H9 (cell line): ENCODE measurements at regions not wholly inside any gene's neighbourhood (a gene's known extent, or its start where the extent isn't known, plus 50 kb on each side); places are given as distances from the start of the nearest gene placed in this dataset.

Experiments
- DNase-seq: peaks from one replicate; pipeline ENCODE4 v3.0.0-alpha.2; 2017
- H2AFZ ChIP-seq: one replicate; pipeline ENCODE4 v1.6.1; 2013; ENCODE audit warnings: mild to moderate bottlenecking, low read length, control low read depth, moderate library complexity
- H2AK5ac ChIP-seq: 2 replicates; pipeline ENCODE4 v1.6.1; 2013; ENCODE audit warnings: low read length, control low read depth, mixed read lengths; ENCODE audit not compliant: insufficient read length
- H2BK120ac ChIP-seq: one replicate; pipeline ENCODE4 v1.6.1; 2013; ENCODE audit warnings: low read depth, mild to moderate bottlenecking, low read length, control low read depth, inconsistent platforms; ENCODE audit not compliant: poor library complexity, severe bottlenecking
- H2BK12ac ChIP-seq: 2 replicates; pipeline ENCODE4 v1.6.1; 2013; ENCODE audit warnings: low read length, control low read depth, mixed read lengths, low read depth; ENCODE audit not compliant: insufficient read length
- H2BK15ac ChIP-seq: 2 replicates; pipeline ENCODE4 v1.6.1; 2013; ENCODE audit warnings: low read depth, low read length, control low read depth
- H2BK20ac ChIP-seq: one replicate; pipeline ENCODE4 v1.6.1; 2013; ENCODE audit warnings: low read depth, mild to moderate bottlenecking, low read length, control low read depth, inconsistent platforms; ENCODE audit not compliant: poor library complexity, severe bottlenecking
- H2BK5ac ChIP-seq: 2 replicates; pipeline ENCODE4 v1.6.1; 2013; ENCODE audit warnings: low read length, control low read depth, mixed read lengths; ENCODE audit not compliant: insufficient read length
- H3K14ac ChIP-seq: 2 replicates; pipeline ENCODE4 v1.6.1; 2013; ENCODE audit warnings: low read length, control low read depth; ENCODE audit not compliant: insufficient read depth
- H3K18ac ChIP-seq: 2 replicates; pipeline ENCODE4 v1.6.1; 2013; ENCODE audit warnings: low read depth, mild to moderate bottlenecking, mixed read lengths, low read length, control low read depth; ENCODE audit not compliant: insufficient read length
- H3K23ac ChIP-seq: 2 replicates; pipeline ENCODE4 v1.6.1; 2013; ENCODE audit warnings: low read length, control low read depth, mixed read lengths, low read depth; ENCODE audit not compliant: insufficient read length
- H3K23me2 ChIP-seq: 2 replicates; pipeline ENCODE4 v1.6.1; 2013; ENCODE audit warnings: low read depth, mild to moderate bottlenecking, mixed read lengths, low read length, control low read depth; ENCODE audit not compliant: insufficient read length, poor library complexity, severe bottlenecking
- H3K27ac ChIP-seq: 2 replicates; pipeline ENCODE4 v1.5.1; 2013; ENCODE audit warnings: low read length, control low read depth, mixed read lengths, low read depth; ENCODE audit not compliant: insufficient read length
- H3K27me3 ChIP-seq: 2 replicates; pipeline ENCODE4 v1.6.1; 2013; ENCODE audit warnings: low read length, control low read depth, inconsistent platforms; ENCODE audit not compliant: insufficient read depth
- H3K4ac ChIP-seq: 2 replicates; pipeline ENCODE4 v1.6.1; 2013; ENCODE audit warnings: low read depth, mild to moderate bottlenecking, control low read depth, inconsistent platforms, low read length, moderate library complexity
- H3K4me1 ChIP-seq: 2 replicates; pipeline ENCODE4 v1.6.1; 2013; ENCODE audit warnings: low read length, control low read depth, inconsistent platforms; ENCODE audit not compliant: insufficient read depth
- H3K4me2 ChIP-seq: 2 replicates; pipeline ENCODE4 v1.6.1; 2013; ENCODE audit warnings: low read length, control low read depth, mixed read lengths; ENCODE audit not compliant: insufficient read length, insufficient read depth
- H3K56ac ChIP-seq: 2 replicates; pipeline ENCODE4 v1.6.1; 2013; ENCODE audit warnings: low read depth, mild to moderate bottlenecking, mixed read lengths, low read length, control low read depth; ENCODE audit not compliant: insufficient read length
- H3K79me1 ChIP-seq: 2 replicates; pipeline ENCODE4 v1.6.1; 2013; ENCODE audit warnings: low read depth, mild to moderate bottlenecking, moderate library complexity, low read length, control low read depth, inconsistent platforms; ENCODE audit not compliant: insufficient read depth, poor library complexity, severe bottlenecking
- H3K79me2 ChIP-seq: 2 replicates; pipeline ENCODE4 v1.6.1; 2013; ENCODE audit warnings: low read length, control low read depth, inconsistent platforms; ENCODE audit not compliant: insufficient read depth
- H3K9ac ChIP-seq: 2 replicates; pipeline ENCODE4 v1.6.1; 2013; ENCODE audit warnings: low read length, control low read depth, mixed read lengths; ENCODE audit not compliant: insufficient read length; ENCODE audit errors: extremely low read depth
- H3K9me3 ChIP-seq: one replicate; pipeline ENCODE4 v1.6.1; 2013; ENCODE audit warnings: low read depth, low read length, inconsistent platforms; ENCODE audit not compliant: control insufficient read depth
- H3T11ph ChIP-seq: one replicate; pipeline ENCODE4 v1.6.1; 2013; ENCODE audit warnings: mild to moderate bottlenecking, low read length, control low read depth, inconsistent platforms
- H4K20me1 ChIP-seq: one replicate; pipeline ENCODE4 v1.6.1; 2013; ENCODE audit not compliant: control insufficient read depth, insufficient read length, insufficient read depth
- H4K5ac ChIP-seq: 2 replicates; pipeline ENCODE4 v1.6.1; 2013; ENCODE audit warnings: low read depth, mild to moderate bottlenecking, mixed read lengths, low read length, control low read depth; ENCODE audit not compliant: insufficient read length
- H4K8ac ChIP-seq: replicated peaks from 2 replicates; pipeline ENCODE4 v1.6.1; 2013; ENCODE audit warnings: low read length, control low read depth, mixed read lengths, low read depth; ENCODE audit not compliant: insufficient read length
- H4K91ac ChIP-seq: 2 replicates; pipeline ENCODE4 v1.6.1; 2013; ENCODE audit warnings: low read depth, mild to moderate bottlenecking, moderate library complexity, mixed read lengths, low read length, control low read depth; ENCODE audit not compliant: insufficient read length
- H3K27ac Mint-ChIP-seq, 3 experiments: 2 replicates in 2 of 3; 3 replicates in 1 of 3; pipeline ENCODE4 v1.8.0; 2020 to 2021; ENCODE audit warnings: mixed read lengths in 3 of 3, mild to moderate bottlenecking in 1 of 3, moderate library complexity in 1 of 3
- H3K27me3 Mint-ChIP-seq: 2 replicates; pipeline ENCODE4 v1.8.0; 2021; ENCODE audit warnings: low read depth, mild to moderate bottlenecking, moderate library complexity, mixed read lengths
- H3K36me3 Mint-ChIP-seq, 3 experiments: 2 replicates in 2 of 3; 3 replicates in 1 of 3; pipeline ENCODE4 v1.8.0; 2020 to 2021; ENCODE audit warnings: low read depth in 3 of 3, mixed read lengths in 3 of 3; ENCODE audit not compliant: insufficient read depth in 1 of 3
- H3K4me1 Mint-ChIP-seq, 2 experiments: 2 replicates each; pipeline ENCODE4 v1.8.0; 2020; ENCODE audit warnings: mixed read lengths in 2 of 2
- H3K4me3 Mint-ChIP-seq, 2 experiments: 2 replicates in 1 of 2; 3 replicates in 1 of 2; pipeline ENCODE4 v1.8.0; 2020 to 2021; ENCODE audit warnings: mild to moderate bottlenecking in 2 of 2, mixed read lengths in 2 of 2, moderate library complexity in 1 of 2
- H3K9me3 Mint-ChIP-seq, 2 experiments: 2 replicates in 1 of 2; 3 replicates in 1 of 2; pipeline ENCODE4 v1.8.0; 2020; ENCODE audit warnings: mild to moderate bottlenecking in 2 of 2, mixed read lengths in 2 of 2, moderate library complexity in 1 of 2
- WGBS: extraction: QIAGEN DNeasy Blood & Tissue Kit; methylation state at CpG from one replicate; pipeline ENCODE4 v1.1.7; 2013; ENCODE audit warnings: missing lambda C conversion rate, low lambda C conversion rate, mixed read lengths; ENCODE audit not compliant: insufficient read length; ENCODE audit errors: extremely low coverage; 5-methylcytosine and 5-hydroxymethylcytosine counted together
- TF ChIP-seq, protein P1 (sequence below): fragments of 200-600 bp; sonication (generic); conservative IDR thresholded peaks from 3 replicates; pipeline ENCODE4 v1.8.0; 2021; ENCODE audit warnings: antibody characterized with exemption, mild to moderate bottlenecking

DNA sequence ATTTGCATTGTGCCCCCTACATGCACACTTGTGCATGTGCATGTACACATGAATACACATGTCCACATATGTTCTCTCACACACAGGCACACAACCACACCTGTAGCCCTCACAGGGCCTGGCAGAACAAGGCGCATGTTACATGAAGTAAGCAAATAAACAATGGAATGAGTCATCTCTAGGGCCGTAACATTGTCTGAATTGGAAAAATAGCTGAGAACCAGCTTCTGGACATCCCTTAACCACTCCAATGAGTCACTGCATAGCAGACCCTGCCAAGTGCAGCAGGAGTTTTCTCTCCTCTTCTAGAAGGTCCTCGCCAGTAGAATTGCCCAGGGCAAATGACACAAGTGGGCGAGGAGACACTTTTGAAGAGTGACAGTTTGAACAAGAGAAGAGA lies 66.1 kb downstream of the MAGEA10 start:
- WGBS, result no CpG with 5 or more reads among the region's 4 CpGs
- Histone ChIP-seq H3K9me3 (peaks cover 33% of the 10 kb centered on the region), H4K91ac (no peak overlapping the region), H3K27ac (no peak overlapping the region), H3T11ph (no peak overlapping the region), H3K4ac (no peak overlapping the region), H2AK5ac (no peak overlapping the region), H3K56ac (no peak overlapping the region), H3K14ac (no peak overlapping the region), H2BK20ac (no peak overlapping the region), H2BK120ac (no peak overlapping the region), H3K9ac (no peak overlapping the region), H2BK12ac (no peak overlapping the region), H3K79me2 (no peaks in the 10 kb centered on the region), H4K20me1 (no peaks in the 10 kb centered on the region), H3K27me3 (no peaks in the 10 kb centered on the region), H3K79me1 (no peaks in the 10 kb centered on the region), H3K18ac (no peak overlapping the region), H2BK15ac (no peak overlapping the region), H3K4me2 (no peak overlapping the region), H3K4me1 (no peaks in the 10 kb centered on the region), H2AFZ (no peak overlapping the region), H2BK5ac (no peak overlapping the region), H4K5ac (no peak overlapping the region), H4K8ac (no peak overlapping the region), H3K23me2 (no peaks in the 10 kb centered on the region), H3K23ac (no peak overlapping the region)
- Mint-ChIP-seq H3K27ac (no peak overlapping the region), H3K4me3 (no peak overlapping the region), H3K9me3 (peaks cover 55 to 57% of the 10 kb centered on the region in 2 experiments), H3K27me3 (peaks cover 2% of the 10 kb centered on the region; the same call in 1 of the 2 replicates), H3K36me3 (peaks cover 0 to 9% (median 0%) of the 10 kb centered on the region in 3 experiments; a peak in 3 of 7 replicates), H3K4me1 (no peaks in the 10 kb centered on the region)
- DNase-seq, result no peak
- TF ChIP-seq, protein P1, sequence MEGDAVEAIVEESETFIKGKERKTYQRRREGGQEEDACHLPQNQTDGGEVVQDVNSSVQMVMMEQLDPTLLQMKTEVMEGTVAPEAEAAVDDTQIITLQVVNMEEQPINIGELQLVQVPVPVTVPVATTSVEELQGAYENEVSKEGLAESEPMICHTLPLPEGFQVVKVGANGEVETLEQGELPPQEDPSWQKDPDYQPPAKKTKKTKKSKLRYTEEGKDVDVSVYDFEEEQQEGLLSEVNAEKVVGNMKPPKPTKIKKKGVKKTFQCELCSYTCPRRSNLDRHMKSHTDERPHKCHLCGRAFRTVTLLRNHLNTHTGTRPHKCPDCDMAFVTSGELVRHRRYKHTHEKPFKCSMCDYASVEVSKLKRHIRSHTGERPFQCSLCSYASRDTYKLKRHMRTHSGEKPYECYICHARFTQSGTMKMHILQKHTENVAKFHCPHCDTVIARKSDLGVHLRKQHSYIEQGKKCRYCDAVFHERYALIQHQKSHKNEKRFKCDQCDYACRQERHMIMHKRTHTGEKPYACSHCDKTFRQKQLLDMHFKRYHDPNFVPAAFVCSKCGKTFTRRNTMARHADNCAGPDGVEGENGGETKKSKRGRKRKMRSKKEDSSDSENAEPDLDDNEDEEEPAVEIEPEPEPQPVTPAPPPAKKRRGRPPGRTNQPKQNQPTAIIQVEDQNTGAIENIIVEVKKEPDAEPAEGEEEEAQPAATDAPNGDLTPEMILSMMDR, result no peak
